ENCODE measurements at regions not wholly inside any gene's neighbourhood (a gene's known extent, or its start where the extent isn't known, plus 50 kb on each side); places are given as distances from the start of the nearest gene placed in this dataset.

- TF ChIP-seq, protein P1, sequence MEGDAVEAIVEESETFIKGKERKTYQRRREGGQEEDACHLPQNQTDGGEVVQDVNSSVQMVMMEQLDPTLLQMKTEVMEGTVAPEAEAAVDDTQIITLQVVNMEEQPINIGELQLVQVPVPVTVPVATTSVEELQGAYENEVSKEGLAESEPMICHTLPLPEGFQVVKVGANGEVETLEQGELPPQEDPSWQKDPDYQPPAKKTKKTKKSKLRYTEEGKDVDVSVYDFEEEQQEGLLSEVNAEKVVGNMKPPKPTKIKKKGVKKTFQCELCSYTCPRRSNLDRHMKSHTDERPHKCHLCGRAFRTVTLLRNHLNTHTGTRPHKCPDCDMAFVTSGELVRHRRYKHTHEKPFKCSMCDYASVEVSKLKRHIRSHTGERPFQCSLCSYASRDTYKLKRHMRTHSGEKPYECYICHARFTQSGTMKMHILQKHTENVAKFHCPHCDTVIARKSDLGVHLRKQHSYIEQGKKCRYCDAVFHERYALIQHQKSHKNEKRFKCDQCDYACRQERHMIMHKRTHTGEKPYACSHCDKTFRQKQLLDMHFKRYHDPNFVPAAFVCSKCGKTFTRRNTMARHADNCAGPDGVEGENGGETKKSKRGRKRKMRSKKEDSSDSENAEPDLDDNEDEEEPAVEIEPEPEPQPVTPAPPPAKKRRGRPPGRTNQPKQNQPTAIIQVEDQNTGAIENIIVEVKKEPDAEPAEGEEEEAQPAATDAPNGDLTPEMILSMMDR (IDR thresholded peaks at IDR 0.05; ENCODE audit: insufficient read depth, low read depth, low read length), result no peak
- TF ChIP-seq EZH2 (IDR thresholded peaks at IDR 0.05; ENCODE audit: insufficient read depth, low read length), result no peak
These were observed 641.5 kb upstream of the SETBP1 start for GRCh38 chr18:44039216-44039615.
